NK-92 (cell line): ENCODE measurements at regions not wholly inside any gene's neighbourhood (a gene's known extent, or its start where the extent isn't known, plus 50 kb on each side); places are given as distances from the start of the nearest gene placed in this dataset.
"Not testable (repeated sequence)": the region's sequence is repeated elsewhere in the genome, so short reads cannot be mapped to it uniquely, and the experiment has no call there.

Source experiments
- DNase-seq: peaks from one replicate; lab custom pipeline; 2025; ENCODE audit not compliant: unreplicated experiment; lab: John Stamatoyannopoulos, UW

GRCh38 chr10:63773962-63774361 is 252.8 kb downstream of the REEP3 start:
- no peak for DNase-seq

- DNase-seq: no peak
These were observed 258.9 kb downstream of the REEP3 start for GRCh38 chr10:63780101-63780500.

GRCh38 chr10:63781226-63781625 is 260.0 kb downstream of the REEP3 start:
- DNase-seq: no peak

DNA sequence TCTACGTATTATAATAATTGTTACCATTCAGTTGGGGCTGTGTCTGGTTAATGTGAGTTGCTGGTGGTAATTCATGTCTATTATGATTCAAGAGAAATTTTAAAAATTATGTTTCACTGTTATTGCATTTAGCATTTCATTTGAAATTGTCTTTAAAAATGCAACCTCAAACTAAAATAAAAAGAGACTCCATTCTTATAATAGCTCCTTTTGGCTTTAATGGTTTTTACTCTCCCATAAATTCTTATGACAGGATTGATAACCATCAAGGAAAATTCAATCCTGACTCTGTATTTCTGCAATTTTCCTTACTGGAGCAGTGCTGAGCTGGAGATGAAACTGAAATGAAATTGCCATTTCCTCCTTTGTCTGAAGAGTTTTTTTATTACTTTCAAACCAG is 262.7 kb downstream of the REEP3 start:
- no peak for DNase-seq

- DNase-seq: no peak
These were observed 267.1 kb downstream of the REEP3 start for GRCh38 chr10:63788152-63788821.

GRCh38 chr10:63795094-63795860 is 274.1 kb downstream of the REEP3 start:
- no peak for DNase-seq

- DNase-seq: no peak
These were observed 277.6 kb downstream of the REEP3 start for GRCh38 chr10:63798599-63799498.

DNA sequence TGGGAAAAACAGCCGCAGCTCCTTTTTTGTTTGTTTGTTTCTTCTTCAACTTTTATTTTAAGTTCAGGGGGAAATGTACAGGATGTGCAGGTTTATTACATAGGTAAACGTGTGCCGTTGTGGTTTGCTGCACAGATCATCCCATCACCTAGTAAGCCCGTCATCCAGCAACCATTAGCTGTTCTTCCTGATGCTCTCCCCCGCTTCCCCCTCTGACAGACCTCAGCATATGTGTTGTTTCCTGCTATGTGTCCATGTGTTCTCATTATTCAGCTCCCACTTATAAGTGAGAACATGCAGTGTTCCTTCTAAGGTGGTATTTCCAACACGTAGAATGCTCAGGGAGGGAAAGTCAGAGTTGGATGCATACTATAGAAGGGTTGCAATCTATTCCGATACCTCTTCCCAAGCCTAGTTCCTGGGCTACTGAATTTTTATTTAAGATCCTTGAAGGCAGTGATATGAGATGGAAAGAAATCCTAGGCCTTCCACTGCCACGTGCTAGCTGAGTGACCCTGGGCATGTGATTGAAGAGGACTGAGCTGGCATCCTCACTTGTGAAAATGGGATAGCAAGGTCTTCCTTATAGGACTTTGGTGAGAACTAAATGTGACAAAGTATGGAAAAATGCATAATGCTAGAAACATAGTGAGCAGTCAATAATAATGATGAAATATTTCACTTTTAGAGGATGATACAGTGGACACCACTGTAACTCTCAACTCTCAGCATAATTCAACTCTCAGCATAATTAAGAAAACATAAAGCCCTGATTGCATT is 278.5 kb downstream of the REEP3 start:
- DNase-seq: no peak

DNA sequence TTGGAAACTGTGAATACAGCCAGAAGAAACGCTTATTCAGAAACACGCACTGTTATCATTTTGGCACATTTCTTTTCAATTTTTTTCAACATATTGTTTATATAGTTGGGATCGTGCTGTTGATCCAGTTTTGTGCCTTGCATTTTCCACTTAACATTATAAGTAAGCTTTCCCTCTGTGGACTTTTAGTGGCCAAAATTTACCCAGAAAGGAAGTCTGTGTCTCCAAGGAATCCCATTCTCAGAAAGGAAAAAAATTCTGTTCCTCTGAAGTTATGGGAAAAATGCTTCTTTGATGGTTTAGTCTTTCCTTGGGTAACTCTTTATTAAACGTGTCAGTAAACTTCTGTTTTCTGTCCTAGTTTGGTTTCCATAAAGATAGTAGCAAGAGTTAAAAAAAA is 280.0 kb downstream of the REEP3 start:
- DNase-seq: no peak

DNA sequence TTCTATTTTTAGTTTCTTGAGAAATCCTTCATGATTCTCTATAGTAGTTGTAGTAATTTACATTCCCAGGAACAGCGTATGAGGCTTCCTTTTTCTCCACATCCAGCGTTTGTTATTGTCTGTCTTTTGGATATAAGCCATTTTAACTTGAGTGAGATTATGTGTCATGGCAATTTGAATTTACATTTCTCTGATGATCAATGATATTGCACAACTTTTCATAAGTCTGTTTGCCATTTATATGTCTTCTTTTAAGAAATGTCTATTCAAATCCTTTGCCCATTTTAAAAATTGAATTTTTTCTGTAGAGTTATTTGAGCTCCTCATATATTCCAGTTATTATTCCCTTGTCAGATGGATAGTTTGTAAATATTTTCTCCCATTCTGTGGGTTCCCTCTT is 285.1 kb downstream of the REEP3 start:
- DNase-seq: no peak

GRCh38 chr10:63812501-63812900 is 291.3 kb downstream of the REEP3 start:
- no peak for DNase-seq

DNA sequence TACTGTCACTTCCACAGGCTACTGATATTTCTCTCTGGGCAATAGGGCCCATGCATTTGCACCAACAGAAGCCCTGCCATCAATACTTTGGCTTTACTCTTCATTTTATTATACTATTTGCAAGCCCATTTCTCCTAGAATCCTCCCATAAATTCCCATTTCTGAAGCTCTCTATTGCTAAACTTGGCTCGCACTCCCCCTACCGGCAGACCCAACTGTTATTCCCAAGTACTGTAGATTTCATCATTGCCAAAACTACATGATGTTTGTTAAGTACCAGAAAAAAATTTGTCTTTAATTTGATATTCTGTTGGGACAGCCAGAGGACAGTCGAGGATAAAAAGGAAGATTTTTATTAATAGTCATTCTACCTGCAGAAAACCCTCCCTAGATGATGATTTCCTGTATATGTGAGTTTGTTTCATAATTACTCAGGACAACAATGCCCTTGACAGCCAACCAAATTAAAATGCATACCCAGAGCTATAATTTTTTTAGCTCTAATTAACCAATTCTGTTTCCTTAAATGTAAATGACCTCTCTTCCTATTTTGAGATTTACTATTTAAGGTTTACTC is 298.6 kb downstream of the REEP3 start:
- DNase-seq: no peak

DNA sequence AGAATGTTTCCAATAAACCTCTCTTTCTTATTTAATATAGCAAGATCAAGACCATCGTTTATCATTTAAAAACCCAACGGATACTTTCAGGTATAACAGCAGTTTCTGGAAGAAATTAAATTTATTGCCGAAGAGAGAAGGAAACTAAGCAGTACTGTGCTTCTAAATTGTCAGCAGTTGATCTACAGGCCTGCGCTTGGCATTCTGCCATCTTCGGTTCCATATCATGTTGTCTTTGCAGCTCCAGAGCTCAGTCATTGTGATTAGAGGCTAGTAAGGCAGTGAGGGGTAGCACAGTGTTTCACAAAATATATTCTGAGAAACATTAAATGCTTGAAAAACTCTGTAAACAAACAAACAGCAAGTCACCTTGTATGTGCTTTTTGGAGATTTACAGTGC is 301.3 kb downstream of the REEP3 start:
- no peak for DNase-seq

GRCh38 chr10:63825111-63825510 is 303.9 kb downstream of the REEP3 start:
- no peak for DNase-seq

- no peak for DNase-seq
These were observed 304.6 kb downstream of the REEP3 start for GRCh38 chr10:63825766-63826165.

DNA sequence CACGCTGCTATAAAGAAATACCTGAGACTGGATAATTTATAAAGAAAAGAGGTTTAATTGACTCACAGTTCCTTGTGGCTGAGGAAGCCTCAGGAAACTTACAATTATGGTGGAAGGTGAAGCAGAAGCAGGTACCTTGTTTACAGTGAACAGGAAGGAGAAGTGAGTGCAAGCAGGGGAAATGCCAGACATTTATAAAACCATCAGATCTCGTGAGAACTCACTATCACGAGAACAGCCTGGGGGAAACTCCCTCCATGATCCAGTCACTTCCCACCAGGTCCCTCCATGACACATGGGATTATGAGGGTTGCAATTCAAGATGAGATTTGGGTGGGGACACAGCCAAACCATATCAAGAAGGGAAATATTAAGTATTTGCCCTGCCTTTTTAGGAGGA is 305.8 kb downstream of the REEP3 start:
- DNase-seq: not testable (repeated sequence)

DNA sequence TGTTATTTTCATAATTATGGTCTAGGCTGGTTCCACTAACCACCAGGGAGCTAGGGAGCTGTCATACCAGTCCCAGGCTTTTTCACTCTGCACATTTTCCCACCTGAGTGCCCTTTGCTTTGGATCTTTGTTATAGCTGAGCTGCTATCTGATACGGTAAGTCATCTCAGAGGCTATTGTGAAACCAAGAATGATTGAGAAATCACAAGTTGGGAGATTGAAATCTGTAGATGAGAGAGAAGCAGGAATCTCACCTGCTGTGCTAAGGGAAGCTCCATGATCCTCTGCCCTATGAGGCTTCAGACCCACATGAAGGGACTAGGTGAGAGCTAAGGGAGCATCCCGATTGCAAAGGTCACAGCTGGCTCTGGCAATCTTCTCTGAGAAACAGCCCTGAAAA is 307.8 kb downstream of the REEP3 start:
- no peak for DNase-seq

GRCh38 chr10:63829573-63830149 is 308.5 kb downstream of the REEP3 start:
- DNase-seq: no peak

- no peak for DNase-seq
These were observed 311.5 kb downstream of the REEP3 start for GRCh38 chr10:63832686-63833085.

DNA sequence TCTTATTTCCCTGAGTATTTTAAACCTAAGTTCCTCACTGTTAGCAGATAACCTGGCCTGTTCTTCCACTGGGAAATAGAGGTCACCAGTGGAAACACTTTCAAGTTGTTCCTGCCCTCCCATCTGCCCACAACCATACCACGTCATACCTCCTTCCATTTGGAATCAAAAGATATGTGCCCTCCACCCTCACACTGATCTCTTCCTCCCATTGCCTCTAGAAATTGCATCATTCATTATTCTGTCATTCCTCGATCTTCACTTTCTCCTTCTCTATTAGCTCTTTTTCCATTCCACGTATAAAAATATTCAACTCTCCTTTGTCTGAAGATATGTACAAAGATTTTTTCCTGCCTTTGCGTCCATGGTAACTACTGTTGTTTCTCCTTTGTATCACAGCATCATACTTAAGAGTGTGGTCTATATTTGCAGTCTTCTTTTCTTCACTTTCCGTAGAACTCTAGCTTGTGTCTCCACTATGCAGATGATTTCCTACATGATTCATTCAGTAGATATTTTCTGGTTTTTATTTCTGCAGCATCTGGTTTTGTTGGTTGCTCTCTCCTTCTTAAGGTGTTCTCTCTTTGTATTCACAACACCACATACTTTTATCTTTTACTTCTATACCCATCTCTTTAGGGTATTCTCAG is 312.3 kb downstream of the REEP3 start:
- DNase-seq: no peak
